ENCODE measurements at regions not wholly inside any gene's neighbourhood (a gene's known extent, or its start where the extent isn't known, plus 50 kb on each side); places are given as distances from the start of the nearest gene placed in this dataset.

DNA sequence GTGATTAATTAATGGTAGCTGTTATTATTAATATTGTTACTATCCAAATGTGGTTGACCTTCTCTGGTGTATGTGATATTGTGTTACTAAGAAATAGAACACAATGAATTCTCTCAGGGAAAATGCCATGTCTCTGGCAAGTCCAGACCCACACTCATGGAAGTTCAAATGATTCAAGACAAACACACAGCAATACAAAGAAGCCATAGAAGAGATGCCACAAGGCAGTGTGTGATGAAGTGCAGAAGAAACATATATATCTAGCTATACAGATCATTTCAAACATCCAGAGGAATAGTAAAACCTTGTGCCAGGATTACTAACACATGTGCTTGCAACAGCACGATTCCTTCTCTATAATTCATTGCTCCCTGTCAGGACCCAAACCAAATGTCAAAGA, 93.1 kb upstream of the SOD3 start:
- no peaks in the 10 kb centered on the region for H4K20me1 ChIP-seq (ENCODE audit: control insufficient read depth, extremely low read depth, insufficient read depth, low read length)
- TF ChIP-seq EZH2 (IDR thresholded peaks at IDR 0.05; ENCODE audit: low read length, missing control alignments), result no peak
- TF ChIP-seq, protein P1, sequence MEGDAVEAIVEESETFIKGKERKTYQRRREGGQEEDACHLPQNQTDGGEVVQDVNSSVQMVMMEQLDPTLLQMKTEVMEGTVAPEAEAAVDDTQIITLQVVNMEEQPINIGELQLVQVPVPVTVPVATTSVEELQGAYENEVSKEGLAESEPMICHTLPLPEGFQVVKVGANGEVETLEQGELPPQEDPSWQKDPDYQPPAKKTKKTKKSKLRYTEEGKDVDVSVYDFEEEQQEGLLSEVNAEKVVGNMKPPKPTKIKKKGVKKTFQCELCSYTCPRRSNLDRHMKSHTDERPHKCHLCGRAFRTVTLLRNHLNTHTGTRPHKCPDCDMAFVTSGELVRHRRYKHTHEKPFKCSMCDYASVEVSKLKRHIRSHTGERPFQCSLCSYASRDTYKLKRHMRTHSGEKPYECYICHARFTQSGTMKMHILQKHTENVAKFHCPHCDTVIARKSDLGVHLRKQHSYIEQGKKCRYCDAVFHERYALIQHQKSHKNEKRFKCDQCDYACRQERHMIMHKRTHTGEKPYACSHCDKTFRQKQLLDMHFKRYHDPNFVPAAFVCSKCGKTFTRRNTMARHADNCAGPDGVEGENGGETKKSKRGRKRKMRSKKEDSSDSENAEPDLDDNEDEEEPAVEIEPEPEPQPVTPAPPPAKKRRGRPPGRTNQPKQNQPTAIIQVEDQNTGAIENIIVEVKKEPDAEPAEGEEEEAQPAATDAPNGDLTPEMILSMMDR (conservative IDR thresholded peaks at IDR 0.05 in 1 of 2, IDR thresholded peaks at IDR 0.05 in 1 of 2; ENCODE audit: low read depth in 1 of 2, low read length in 2 of 2), result no peak
- no peak for DNase-seq (ENCODE audit: low read depth in 2 of 2)
- no peaks in the 10 kb centered on the region for H3K79me2 ChIP-seq (ENCODE audit: control insufficient read depth, insufficient read depth, low read length)
- H3K27me3 ChIP-seq (ENCODE audit: control insufficient read depth, insufficient read depth, low read length), result peaks cover 4% of the 10 kb centered on the region
- H3K36me3 ChIP-seq (ENCODE audit: control insufficient read depth, insufficient read depth, low read length), result no peaks in the 10 kb centered on the region
- no peak overlapping the region for H3K4me3 ChIP-seq (replicated peaks in 1 of 4; ENCODE audit: control extremely low read depth in 1 of 4, insufficient read depth in 1 of 4, low read depth in 3 of 4, low read length in 4 of 4)
- no peaks in the 10 kb centered on the region for H3K4me1 ChIP-seq (ENCODE audit: control insufficient read depth, extremely low read depth, insufficient read depth, low read length)
- no peaks in the 10 kb centered on the region for H3K9me3 ChIP-seq (ENCODE audit: control insufficient read depth, insufficient read depth, low read depth, low read length)
- H3K9ac ChIP-seq (ENCODE audit: insufficient read depth, low read length), result no peak overlapping the region
- no peak overlapping the region for H2AFZ ChIP-seq (ENCODE audit: low read length)
- no peak overlapping the region for H3K27ac ChIP-seq (ENCODE audit: insufficient read depth, low read length)
- H3K4me2 ChIP-seq (ENCODE audit: extremely low read depth, insufficient read depth, low read length), result no peak overlapping the region

DNA sequence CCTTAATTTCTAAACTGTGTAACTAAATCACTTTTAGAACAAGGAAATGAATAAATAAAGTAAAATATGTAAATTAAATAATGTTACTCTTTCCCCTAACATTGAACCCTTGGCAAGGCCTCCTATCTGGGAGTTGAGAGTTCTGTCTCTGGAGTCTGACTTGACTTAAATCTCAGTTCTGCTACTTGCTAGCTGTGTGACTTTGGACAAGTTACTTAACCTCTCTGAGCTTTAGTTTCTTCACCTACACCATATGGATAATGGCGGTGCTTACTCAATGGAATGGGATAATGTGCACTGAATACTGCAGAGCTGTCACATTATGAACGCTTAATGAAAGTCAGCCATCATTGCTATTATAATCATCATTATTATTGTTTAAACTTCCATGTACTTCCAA, 92.1 kb upstream of the SOD3 start:
- H3K27ac ChIP-seq (ENCODE audit: insufficient read depth, low read length), result no peak overlapping the region
- no peaks in the 10 kb centered on the region for H3K36me3 ChIP-seq (ENCODE audit: control insufficient read depth, insufficient read depth, low read length)
- no peak overlapping the region for H3K4me2 ChIP-seq (ENCODE audit: extremely low read depth, insufficient read depth, low read length)
- H3K9me3 ChIP-seq (ENCODE audit: control insufficient read depth, insufficient read depth, low read depth, low read length), result no peaks in the 10 kb centered on the region
- no peaks in the 10 kb centered on the region for H4K20me1 ChIP-seq (ENCODE audit: control insufficient read depth, extremely low read depth, insufficient read depth, low read length)
- DNase-seq (ENCODE audit: low read depth in 2 of 2), result no peak
- TF ChIP-seq, protein P1 (conservative IDR thresholded peaks at IDR 0.05 in 1 of 2, IDR thresholded peaks at IDR 0.05 in 1 of 2; ENCODE audit: low read depth in 1 of 2, low read length in 2 of 2), result no peak
- no peak for TF ChIP-seq EZH2 (IDR thresholded peaks at IDR 0.05; ENCODE audit: low read length, missing control alignments)
- no peak overlapping the region for H3K9ac ChIP-seq (ENCODE audit: insufficient read depth, low read length)
- no peaks in the 10 kb centered on the region for H3K4me1 ChIP-seq (ENCODE audit: control insufficient read depth, extremely low read depth, insufficient read depth, low read length)
- H3K79me2 ChIP-seq (ENCODE audit: control insufficient read depth, insufficient read depth, low read length), result no peaks in the 10 kb centered on the region
- peaks cover 4% of the 10 kb centered on the region for H3K27me3 ChIP-seq (ENCODE audit: control insufficient read depth, insufficient read depth, low read length)
- H3K4me3 ChIP-seq (replicated peaks in 1 of 4; ENCODE audit: control extremely low read depth in 1 of 4, insufficient read depth in 1 of 4, low read depth in 3 of 4, low read length in 4 of 4), result no peak overlapping the region
- H2AFZ ChIP-seq (ENCODE audit: low read length), result no peak overlapping the region

DNA sequence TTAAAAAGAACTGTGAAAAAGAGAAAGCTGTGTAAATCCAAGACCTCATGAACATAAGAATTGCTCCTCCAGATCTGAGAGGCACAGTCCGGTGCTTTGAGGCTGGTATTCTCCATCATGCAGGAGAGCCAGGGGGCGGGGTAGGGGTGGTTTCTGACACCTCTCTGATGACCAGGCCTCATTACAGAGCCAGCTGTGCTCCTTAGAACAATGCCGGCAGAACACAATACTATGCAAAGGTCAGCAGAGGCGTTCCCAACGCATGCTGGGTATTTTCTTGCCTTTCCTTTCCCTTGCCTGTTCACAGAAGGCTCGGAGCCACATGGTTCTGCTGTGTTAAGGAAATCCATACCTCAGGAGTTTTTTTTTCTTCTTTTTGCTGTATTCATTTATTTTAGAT, 91.2 kb upstream of the SOD3 start:
- Histone ChIP-seq H3K9me3 (ENCODE audit: control insufficient read depth, insufficient read depth, low read depth, low read length) (no peaks in the 10 kb centered on the region), H3K4me1 (ENCODE audit: control insufficient read depth, extremely low read depth, insufficient read depth, low read length) (no peaks in the 10 kb centered on the region), H3K9ac (ENCODE audit: insufficient read depth, low read length) (no peak overlapping the region), H3K4me2 (ENCODE audit: extremely low read depth, insufficient read depth, low read length) (no peak overlapping the region), H2AFZ (ENCODE audit: low read length) (no peak overlapping the region), H3K4me3 (replicated peaks in 1 of 4; ENCODE audit: control extremely low read depth in 1 of 4, insufficient read depth in 1 of 4, low read depth in 3 of 4, low read length in 4 of 4) (no peak overlapping the region), H3K27me3 (ENCODE audit: control insufficient read depth, insufficient read depth, low read length) (peaks cover 4% of the 10 kb centered on the region), H4K20me1 (ENCODE audit: control insufficient read depth, extremely low read depth, insufficient read depth, low read length) (no peaks in the 10 kb centered on the region), H3K36me3 (ENCODE audit: control insufficient read depth, insufficient read depth, low read length) (no peaks in the 10 kb centered on the region), H3K79me2 (ENCODE audit: control insufficient read depth, insufficient read depth, low read length) (no peaks in the 10 kb centered on the region), H3K27ac (ENCODE audit: insufficient read depth, low read length) (no peak overlapping the region)
- DNase-seq (ENCODE audit: low read depth in 2 of 2), result no peak
- no peak for TF ChIP-seq EZH2 (IDR thresholded peaks at IDR 0.05; ENCODE audit: low read length, missing control alignments)
- TF ChIP-seq, protein P1 (conservative IDR thresholded peaks at IDR 0.05 in 1 of 2, IDR thresholded peaks at IDR 0.05 in 1 of 2; ENCODE audit: low read depth in 1 of 2, low read length in 2 of 2), result no peak
